GM12878 (cell line): ENCODE measurements at regions not wholly inside any gene's neighbourhood (a gene's known extent, or its start where the extent isn't known, plus 50 kb on each side); places are given as distances from the start of the nearest gene placed in this dataset.

Experiments
- ATAC-seq: fragments of 200-7000 bp; cut with Tn5 transposase; 3 replicates; pipeline ENCODE4 v1.9.1; 2020; ENCODE audit warnings: mild to moderate bottlenecking, moderate library complexity
- BruUV-seq: library from RNA; stranded (reverse); fragments of 400-500 nt; replicated peaks from 2 replicates; lab custom pipeline; 2021; lab: Mats Ljungman, UMichigan
- CTCF ChIA-PET: fragments of 300-600 bp; sonication (Branson Sonifier 250); formaldehyde crosslinking; extraction: SDS; loops from one replicate; lab custom pipeline; 2021; ENCODE audit warnings: inconsistent platforms; lab: Yijun Ruan, JAX
- POLR2A ChIA-PET: fragments of 350-600 bp; formaldehyde crosslinking; extraction: SDS; loops from one replicate; lab custom pipeline; 2021; ENCODE audit warnings: inconsistent platforms; lab: Charles Lee
- RAD21 ChIA-PET: fragments of 300-600 bp; sonication (Branson Sonifier 250); formaldehyde crosslinking; loops from one replicate; lab custom pipeline; 2023; ENCODE audit warnings: antibody characterized with exemption; ENCODE audit not compliant: unreplicated experiment; lab: Charles Lee
- SMC1A ChIA-PET: fragments of 300-600 bp; sonication (Branson Sonifier 250); formaldehyde crosslinking; loops from one replicate; lab custom pipeline; 2023; ENCODE audit not compliant: unreplicated experiment, uncharacterized antibody; lab: Charles Lee
- DNase-seq: peaks from one replicate; pipeline ENCODE4 v3.0.0-alpha.2; 2011; ENCODE audit warnings: low read depth, low spot score
- FAIRE-seq: peaks from 3 replicates; lab custom pipeline; 2011; peaks lifted over from hg19 to GRCh38; lab: Jason Lieb, UNC
- H2AFZ ChIP-seq: 2 replicates; pipeline ENCODE4 v1.6.0; 2011; ENCODE audit warnings: low read depth, low read length, control low read depth; ENCODE audit not compliant: control insufficient read depth
- H3K27ac ChIP-seq: 2 replicates; pipeline ENCODE4 v1.5.1; 2011; ENCODE audit warnings: control low read depth; ENCODE audit not compliant: control insufficient read depth, insufficient read depth
- H3K27me3 ChIP-seq, 2 experiments: replicated peaks in 1 of 2; 2 replicates each; pipeline versions ENCODE4 v1.6.0 to v1.6.1; 2011; ENCODE audit warnings: low read length in 1 of 2; ENCODE audit not compliant: control insufficient read depth in 2 of 2, insufficient read depth in 2 of 2
- H3K36me3 ChIP-seq, 2 experiments: 2 replicates each; pipeline ENCODE4 v1.5.1; 2011; ENCODE audit warnings: low read length in 1 of 2; ENCODE audit not compliant: control insufficient read depth in 2 of 2, insufficient read depth in 2 of 2
- H3K4me1 ChIP-seq: 2 replicates; pipeline ENCODE4 v1.6.1; 2011; ENCODE audit warnings: mild to moderate bottlenecking, low read length, moderate library complexity, mixed read lengths; ENCODE audit not compliant: control insufficient read depth, insufficient read depth
- H3K4me2 ChIP-seq: 2 replicates; pipeline ENCODE4 v1.6.0; 2011; ENCODE audit warnings: control low read depth; ENCODE audit not compliant: control insufficient read depth, insufficient read depth
- H3K4me3 ChIP-seq: fragments of 200-600 bp; sonication (generic); 2 replicates; pipeline ENCODE4 v1.5.1; 2016
- H3K79me2 ChIP-seq: 2 replicates; pipeline ENCODE4 v1.6.0; 2011; ENCODE audit warnings: low read length; ENCODE audit not compliant: control insufficient read depth, insufficient read depth
- H3K9ac ChIP-seq: 2 replicates; pipeline ENCODE4 v1.8.0; 2011; ENCODE audit warnings: low read length, control low read depth, mixed read lengths; ENCODE audit not compliant: control insufficient read depth, insufficient read depth
- H3K9me3 ChIP-seq: replicated peaks from 3 replicates; pipeline ENCODE4 v1.5.1; 2011; ENCODE audit warnings: mild to moderate bottlenecking, low read length; ENCODE audit not compliant: control insufficient read depth, insufficient read depth
- H4K20me1 ChIP-seq: 2 replicates; pipeline ENCODE4 v1.6.0; 2011; ENCODE audit not compliant: control insufficient read depth, insufficient read depth
- ATF3 ChIP-seq: IDR thresholded peaks from 2 replicates; pipeline ENCODE4 v1.6.1; 2011; ENCODE audit warnings: low read depth, mild to moderate bottlenecking, low read length, moderate library complexity, borderline replicate concordance; ENCODE audit errors: extremely low read depth
- BHLHE40 ChIP-seq, 2 experiments: fragments of 450-650 bp in 1 of 2; IDR thresholded peaks; 2 replicates each; pipeline ENCODE4 v1.6.1; 2011 to 2017; ENCODE audit warnings: low read depth in 2 of 2, borderline replicate concordance in 1 of 2, improper control_type of control experiment in 1 of 2, low read length in 1 of 2, mild to moderate bottlenecking in 1 of 2
- EZH2 ChIP-seq: IDR thresholded peaks from 2 replicates; pipeline ENCODE4 v1.6.1; 2012; ENCODE audit warnings: low read depth, mild to moderate bottlenecking, control low read depth, inconsistent platforms, low read length, borderline replicate concordance; ENCODE audit not compliant: control insufficient read depth
- FOS ChIP-seq: IDR thresholded peaks from 3 replicates; pipeline ENCODE4 v1.6.1; 2011; ENCODE audit warnings: borderline replicate concordance; ENCODE audit not compliant: insufficient read length; ENCODE audit errors: extremely low read depth
- HDGF ChIP-seq: fragments of 450-650 bp; IDR thresholded peaks from 2 replicates; pipeline ENCODE4 v1.6.1; 2016; ENCODE audit warnings: antibody characterized with exemption
- KLF5 ChIP-seq: fragments of 450-650 bp; IDR thresholded peaks from 2 replicates; pipeline ENCODE4 v1.6.1; 2014; ENCODE audit warnings: mild to moderate bottlenecking; ENCODE audit not compliant: partially characterized antibody
- MLLT1 ChIP-seq: fragments of 450-650 bp; IDR thresholded peaks from 2 replicates; pipeline ENCODE4 v1.6.1; 2016; ENCODE audit warnings: mild to moderate bottlenecking
- NFXL1 ChIP-seq: fragments of 450-650 bp; IDR thresholded peaks from 2 replicates; pipeline ENCODE4 v1.6.1; 2017; ENCODE audit warnings: antibody characterized with exemption, mild to moderate bottlenecking, borderline replicate concordance
- NR2C1 ChIP-seq: fragments of 450-650 bp; IDR thresholded peaks from 2 replicates; pipeline ENCODE4 v1.6.1; 2017; ENCODE audit warnings: antibody characterized with exemption, mild to moderate bottlenecking, moderate library complexity
- RCOR1 ChIP-seq: conservative IDR thresholded peaks from 2 replicates; pipeline ENCODE4 v1.6.1; 2012; ENCODE audit warnings: low read depth, low read length, improper control_type of control experiment
- RUNX3 ChIP-seq: IDR thresholded peaks from 2 replicates; pipeline ENCODE4 v1.6.1; 2012; ENCODE audit warnings: low read length, inconsistent platforms
- SKIL ChIP-seq: fragments of 450-650 bp; IDR thresholded peaks from 2 replicates; pipeline ENCODE4 v1.6.1; 2017; ENCODE audit warnings: mild to moderate bottlenecking, low read depth, inconsistent platforms; ENCODE audit not compliant: poor library complexity, severe bottlenecking
- STAT3 ChIP-seq: IDR thresholded peaks from 2 replicates; pipeline ENCODE4 v1.6.1; 2011; ENCODE audit warnings: low read depth, low read length, improper control_type of control experiment
- USF1 ChIP-seq: IDR thresholded peaks from 2 replicates; pipeline ENCODE4 v1.6.1; 2011; ENCODE audit warnings: borderline replicate concordance, low read depth, mild to moderate bottlenecking, moderate library complexity, mixed read lengths, low read length; ENCODE audit not compliant: insufficient read depth; ENCODE audit errors: extremely low read length
- ZBTB40 ChIP-seq: fragments of 450-650 bp; IDR thresholded peaks from 2 replicates; pipeline ENCODE4 v1.6.1; 2016; ENCODE audit warnings: mild to moderate bottlenecking, moderate library complexity, borderline replicate concordance
- ZNF622 ChIP-seq: fragments of 450-650 bp; IDR thresholded peaks from 2 replicates; pipeline ENCODE4 v1.6.1; 2017; ENCODE audit warnings: mild to moderate bottlenecking, inconsistent platforms
- WGBS: methylation state at CpG from one replicate; pipeline ENCODE4 v1.1.6; 2016; ENCODE audit warnings: low lambda C conversion rate; ENCODE audit not compliant: insufficient replicate concordance, insufficient coverage; ENCODE audit errors: missing lambda C conversion rate; 5-methylcytosine and 5-hydroxymethylcytosine counted together
- in situ Hi-C: fragments of 300-500 bp; cut with MboI; formaldehyde crosslinking; loops from 9 replicates; pipeline ENCODE4 v1.14.3; 2018; ENCODE audit warnings: mixed read lengths
- intact Hi-C: fragments of 100-400 bp; cut with micrococcal nuclease; formaldehyde crosslinking; loops from one replicate; pipeline ENCODE4 v1.14.2; 2022; ENCODE audit not compliant: unreplicated experiment

- in situ Hi-C loops = no loop called here
- FAIRE-seq = no peak
- TF ChIP-seq STAT3 = no peak
- TF ChIP-seq KLF5 = no peak
- no peak for TF ChIP-seq BHLHE40 (IDR thresholded peaks at IDR 0.05; ENCODE audit: borderline replicate concordance in 1 of 2, low read depth in 2 of 2, low read length in 1 of 2)
- TF ChIP-seq EZH2 = no peak
- TF ChIP-seq ZBTB40 = no peak
- no peak for TF ChIP-seq ZNF622
- no peak for TF ChIP-seq NR2C1
- no peak for TF ChIP-seq HDGF
- no peak for TF ChIP-seq MLLT1
- no peak for TF ChIP-seq SKIL
- TF ChIP-seq RCOR1 = no peak
- no peak for TF ChIP-seq RUNX3
- TF ChIP-seq NFXL1 = no peak
- TF ChIP-seq FOS = no peak
- no peak for TF ChIP-seq USF1
- no peak for TF ChIP-seq ATF3
Measured at GRCh38 chr4:54946741-54947140, 178.7 kb downstream of the KDR start.

More at GRCh38 chr4:54946741-54947140, 178.7 kb downstream of the KDR start:
- Histone ChIP-seq H3K9ac (no peak overlapping the region), H2AFZ (no peak overlapping the region), H3K27me3 (no peaks in the 10 kb centered on the region; a peak in 1 of 4 replicates), H3K4me3 (no peak overlapping the region), H3K79me2 (no peaks in the 10 kb centered on the region), H3K9me3 (no peaks in the 10 kb centered on the region), H3K4me1 (no peaks in the 10 kb centered on the region), H3K36me3 (no peaks in the 10 kb centered on the region), H3K27ac (no peak overlapping the region), H3K4me2 (no peak overlapping the region), H4K20me1 (no peaks in the 10 kb centered on the region)
- DNase-seq = no peak
- ChIA-PET RAD21 (no interaction called here), SMC1A (interaction anchor here (1.7 kb wide), 1 partner anchor 14 kb away, joined by 4 read pairs; no protein-coding TSS in a partner anchor), POLR2A (no interaction called here), CTCF (no interaction called here)
- BruUV-seq = no TSS peak
- intact Hi-C loops = no loop called here
- 0% methylated on average over 1 of the region's 1 CpG for WGBS
- no peak for ATAC-seq
